SU-DHL-6 (cell line): ENCODE measurements at regions not wholly inside any gene's neighbourhood (a gene's known extent, or its start where the extent isn't known, plus 50 kb on each side); places are given as distances from the start of the nearest gene placed in this dataset.

Source experiments
- H2AFZ ChIP-seq: fragments of 200-600 bp; sonication (generic); 2 replicates; pipeline ENCODE4 v1.6.1; 2014; ENCODE audit warnings: low read depth, mild to moderate bottlenecking, moderate library complexity, mixed read lengths, antibody characterized with exemption, low read length; ENCODE audit not compliant: severe bottlenecking
- H3F3A ChIP-seq: fragments of 200-600 bp; shearing (Covaris generic); 2 replicates; pipeline ENCODE4 v1.6.0; 2016; ENCODE audit warnings: antibody characterized with exemption, mild to moderate bottlenecking; ENCODE audit not compliant: insufficient read depth
- H3K27ac ChIP-seq: fragments of 200-600 bp; sonication (generic); 2 replicates; pipeline ENCODE4 v1.5.1; 2016; ENCODE audit warnings: low read depth, mild to moderate bottlenecking, low read length, moderate library complexity, mixed read lengths
- H3K27me3 ChIP-seq: fragments of 200-600 bp; sonication (generic), shearing (Covaris generic); 2 replicates; pipeline ENCODE4 v1.6.0; 2014; ENCODE audit warnings: mild to moderate bottlenecking, low read length
- H3K36me3 ChIP-seq: fragments of 200-600 bp; sonication (generic); 2 replicates; pipeline ENCODE4 v1.6.1; 2014; ENCODE audit warnings: mild to moderate bottlenecking, low read length, mixed read lengths
- H3K4me2 ChIP-seq: fragments of 300-600, 200-600 bp; shearing (Covaris generic), sonication (generic); 2 replicates; pipeline ENCODE4 v1.6.0; 2014; ENCODE audit warnings: low read length, low read depth, mild to moderate bottlenecking; ENCODE audit not compliant: poor library complexity, severe bottlenecking
- H3K4me3 ChIP-seq: fragments of 200-600 bp; sonication (generic); 2 replicates; pipeline ENCODE4 v1.5.1; 2014; ENCODE audit warnings: antibody characterized with exemption, low read length, mild to moderate bottlenecking, mixed read lengths; ENCODE audit not compliant: insufficient read depth, poor library complexity, severe bottlenecking
- H3K79me2 ChIP-seq: fragments of 200-600 bp; sonication (generic); 2 replicates; pipeline ENCODE4 v1.6.1; 2014; ENCODE audit warnings: mild to moderate bottlenecking, low read length, moderate library complexity; ENCODE audit not compliant: insufficient read depth
- H3K9ac ChIP-seq: fragments of 200-600 bp; sonication (generic); 2 replicates; pipeline ENCODE4 v1.7.0; 2014; ENCODE audit warnings: mild to moderate bottlenecking, low read length
- H3K9me2 ChIP-seq: fragments of 200-600 bp; sonication (generic); replicated peaks from 2 replicates; pipeline ENCODE4 v1.6.1; 2014; ENCODE audit warnings: low read length; ENCODE audit not compliant: insufficient read depth
- H3K9me3 ChIP-seq: fragments of 200-600 bp; sonication (generic); 2 replicates; pipeline ENCODE4 v1.6.1; 2014; ENCODE audit warnings: low read length, mixed read lengths; ENCODE audit not compliant: insufficient read depth
- H4K20me1 ChIP-seq: fragments of 200-600 bp; sonication (generic); 2 replicates; pipeline ENCODE4 v1.6.1; 2014; ENCODE audit warnings: low read depth, mild to moderate bottlenecking, antibody characterized with exemption, low read length, moderate library complexity, mixed read lengths
- CTCF ChIP-seq: fragments of 200-600 bp; sonication (generic); IDR thresholded peaks from one replicate; pipeline ENCODE4 v1.5.1; 2017; ENCODE audit warnings: antibody characterized with exemption, mild to moderate bottlenecking, low read length, moderate library complexity; ENCODE audit not compliant: insufficient read depth, poor library complexity, severe bottlenecking
- EZH2phosphoT487 ChIP-seq: fragments of 200-600 bp; sonication (generic), shearing (Covaris generic); conservative IDR thresholded peaks from 2 replicates; pipeline ENCODE4 v1.6.1; 2018; ENCODE audit warnings: mild to moderate bottlenecking, antibody characterized with exemption, low read length, moderate library complexity, mixed read lengths

- H3K79me2 ChIP-seq, result no peaks in the 10 kb centered on the region
- TF ChIP-seq CTCF (no peak), EZH2phosphoT487 (no peak)
- H3K27ac ChIP-seq, result no peak overlapping the region
- H3K9me3 ChIP-seq, result no peaks in the 10 kb centered on the region
- H4K20me1 ChIP-seq, result no peaks in the 10 kb centered on the region
- no peak overlapping the region for H3K9ac ChIP-seq
- no peak overlapping the region for H2AFZ ChIP-seq
- H3K27me3 ChIP-seq, result no peaks in the 10 kb centered on the region
- no peak overlapping the region for H3K4me2 ChIP-seq
- no peaks in the 10 kb centered on the region for H3K36me3 ChIP-seq
- no peaks in the 10 kb centered on the region for H3F3A ChIP-seq
- H3K4me3 ChIP-seq, result no peak overlapping the region
- H3K9me2 ChIP-seq, result no peaks in the 10 kb centered on the region
Observed at GRCh38 chr5:112634166-112634565, 103.5 kb upstream of the APC start.

DNA sequence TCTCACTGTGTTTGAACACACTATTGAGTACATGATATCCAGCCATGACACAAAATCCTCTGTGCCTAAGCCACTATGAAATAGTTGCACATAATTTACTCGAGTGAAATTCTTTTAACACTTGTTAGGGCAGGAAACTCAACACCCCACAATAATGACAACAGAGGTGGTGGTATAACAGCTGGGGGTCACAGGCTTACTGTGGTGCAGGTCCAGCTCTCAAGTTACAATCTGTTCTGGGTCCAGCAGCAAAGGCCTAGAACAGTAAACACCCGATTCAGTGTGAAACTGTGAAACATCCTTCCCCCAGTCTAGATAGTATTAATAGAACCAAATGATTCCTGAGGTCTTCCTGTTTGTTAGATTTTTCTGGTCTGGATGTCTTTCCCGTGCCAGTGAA, 102.9 kb upstream of the APC start:
- no peak for TF ChIP-seq EZH2phosphoT487
- TF ChIP-seq CTCF, result no peak
- Histone ChIP-seq H3K9me3 (no peaks in the 10 kb centered on the region), H3F3A (no peaks in the 10 kb centered on the region), H3K79me2 (no peaks in the 10 kb centered on the region), H2AFZ (no peak overlapping the region), H3K36me3 (no peaks in the 10 kb centered on the region), H3K9ac (no peak overlapping the region), H3K4me3 (no peak overlapping the region), H3K4me2 (no peak overlapping the region), H3K27ac (no peak overlapping the region), H3K9me2 (no peaks in the 10 kb centered on the region), H3K27me3 (no peaks in the 10 kb centered on the region), H4K20me1 (no peaks in the 10 kb centered on the region)

DNA sequence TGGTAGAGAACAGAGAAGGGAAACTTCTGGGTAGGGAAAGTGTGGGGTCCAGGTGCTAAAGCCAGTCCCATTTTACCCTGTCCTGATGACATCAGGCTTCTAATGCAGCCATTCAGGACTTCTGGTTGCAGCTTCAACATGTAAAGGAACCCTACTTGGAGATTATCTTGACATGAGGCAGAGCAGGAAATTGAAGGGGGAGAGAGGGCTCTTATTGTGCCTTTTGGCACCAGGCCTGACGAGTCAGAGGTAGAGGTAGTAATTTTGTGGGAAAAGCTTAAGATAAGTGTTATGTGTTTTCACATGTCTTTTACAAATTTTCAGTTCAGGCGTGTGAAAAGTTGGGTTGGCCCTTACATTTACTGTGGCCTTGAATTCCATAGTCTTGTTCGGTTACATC, 102.4 kb upstream of the APC start:
- Histone ChIP-seq H3K9ac (no peak overlapping the region), H3K4me3 (no peak overlapping the region), H3K9me3 (no peaks in the 10 kb centered on the region), H3F3A (no peaks in the 10 kb centered on the region), H3K9me2 (no peaks in the 10 kb centered on the region), H3K27me3 (no peaks in the 10 kb centered on the region), H2AFZ (no peak overlapping the region), H3K27ac (no peak overlapping the region), H3K36me3 (no peaks in the 10 kb centered on the region), H4K20me1 (no peaks in the 10 kb centered on the region), H3K4me2 (no peak overlapping the region), H3K79me2 (no peaks in the 10 kb centered on the region)
- TF ChIP-seq CTCF (no peak), EZH2phosphoT487 (no peak)
